ENCODE measurements at regions not wholly inside any gene's neighbourhood (a gene's known extent, or its start where the extent isn't known, plus 50 kb on each side); places are given as distances from the start of the nearest gene placed in this dataset.
A peak's percentile ranks its signal among the peaks of the same experiment; 100 is the strongest.

GRCh38 chr12:113609692-113610469 is 138.2 kb upstream of the LHX5 start:
- Histone ChIP-seq H3K4me1 (ENCODE audit: control insufficient read depth, insufficient read depth, low read length) (peaks cover 7% of the 10 kb centered on the region), H3K4me3 (ENCODE audit: low read length) (peak overlapping the region; percentile 16; the same call in 1 of the 2 replicates), H3K9me3 (ENCODE audit: control insufficient read depth, insufficient read depth, low read length) (no peaks in the 10 kb centered on the region), H3K27me3 (ENCODE audit: control insufficient read depth, insufficient read depth, low read length) (no peaks in the 10 kb centered on the region), H3K36me3 (ENCODE audit: control insufficient read depth, insufficient read depth, low read length) (no peaks in the 10 kb centered on the region), H3K27ac (ENCODE audit: low read length) (no peak overlapping the region)
- WGBS (ENCODE audit: insufficient coverage, insufficient read length) = no CpG with 5 or more reads among the region's 16 CpGs
- peak; percentile 48 for DNase-seq (ENCODE audit: low read depth, low spot score)

DNA sequence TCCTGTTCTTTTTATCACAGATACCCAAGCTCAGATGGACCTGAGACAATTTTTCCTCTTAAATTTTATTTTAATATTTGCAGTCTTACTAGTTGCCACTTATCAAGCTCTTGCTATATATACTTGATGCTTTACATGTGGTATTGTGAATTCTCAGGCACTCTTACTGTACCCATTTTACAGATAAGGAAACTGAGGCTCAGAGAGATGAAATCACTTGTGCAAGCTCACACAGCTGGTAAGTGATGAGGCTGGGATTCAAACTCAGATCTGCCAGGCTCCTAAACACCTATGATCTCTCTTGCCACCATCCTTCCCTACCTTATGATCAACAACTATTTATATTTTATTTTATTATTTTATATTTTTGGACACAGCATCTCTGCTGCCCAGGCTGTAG is 133.0 kb upstream of the LHX5 start:
- H3K9me3 ChIP-seq (ENCODE audit: control insufficient read depth, insufficient read depth, low read length) = no peaks in the 10 kb centered on the region
- H3K4me3 ChIP-seq (ENCODE audit: low read length) = no peak overlapping the region
- peaks cover 2% of the 10 kb centered on the region for H3K4me1 ChIP-seq (ENCODE audit: control insufficient read depth, insufficient read depth, low read length)
- no peak for DNase-seq (ENCODE audit: low read depth, low spot score)
- no peaks in the 10 kb centered on the region for H3K27me3 ChIP-seq (ENCODE audit: control insufficient read depth, insufficient read depth, low read length)
- no peaks in the 10 kb centered on the region for H3K36me3 ChIP-seq (ENCODE audit: control insufficient read depth, insufficient read depth, low read length)
- no peak overlapping the region for H3K27ac ChIP-seq (ENCODE audit: low read length)

- DNase-seq (ENCODE audit: low read depth, low spot score) = no peak
- no peaks in the 10 kb centered on the region for H3K36me3 ChIP-seq (ENCODE audit: control insufficient read depth, insufficient read depth, low read length)
- no CpG with 5 or more reads among the region's 3 CpGs for WGBS (ENCODE audit: insufficient coverage, insufficient read length)
- no peaks in the 10 kb centered on the region for H3K4me1 ChIP-seq (ENCODE audit: control insufficient read depth, insufficient read depth, low read length)
- no peak overlapping the region for H3K27ac ChIP-seq (ENCODE audit: low read length)
- H3K27me3 ChIP-seq (ENCODE audit: control insufficient read depth, insufficient read depth, low read length) = no peaks in the 10 kb centered on the region
- H3K4me3 ChIP-seq (ENCODE audit: low read length) = no peak overlapping the region
- H3K9me3 ChIP-seq (ENCODE audit: control insufficient read depth, insufficient read depth, low read length) = no peaks in the 10 kb centered on the region
These were observed 130.1 kb upstream of the LHX5 start for GRCh38 chr12:113601656-113602263.

DNA sequence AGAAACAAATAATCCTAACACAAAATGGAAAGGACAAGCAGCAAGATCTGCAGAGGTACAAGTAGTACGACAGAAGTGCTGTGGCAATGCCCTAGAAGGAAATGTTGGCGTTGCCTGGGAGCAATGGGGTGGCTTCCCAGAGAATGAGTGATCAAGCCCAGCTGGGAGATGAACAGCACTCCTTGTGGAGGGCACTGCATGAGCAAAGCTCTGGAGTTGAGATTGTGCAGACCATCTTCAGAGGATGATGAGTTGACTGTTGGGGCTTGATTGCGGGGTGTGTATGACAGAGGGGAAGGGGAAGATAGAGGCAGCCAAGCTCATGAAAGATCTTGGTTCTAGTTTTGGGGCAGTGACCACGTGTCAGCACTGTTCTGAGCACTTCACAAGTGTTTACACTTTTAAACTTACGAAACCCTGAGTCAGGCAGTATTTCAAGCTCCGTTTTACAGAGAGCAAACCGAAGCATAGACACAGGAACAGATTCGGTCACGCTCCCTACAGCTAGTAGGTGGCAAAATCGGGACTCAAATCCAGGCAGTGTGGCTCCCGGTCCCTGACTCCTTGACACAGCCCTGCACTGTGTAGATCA is 127.2 kb upstream of the LHX5 start:
- Histone ChIP-seq H3K27ac (ENCODE audit: low read length) (no peak overlapping the region), H3K36me3 (ENCODE audit: control insufficient read depth, insufficient read depth, low read length) (no peaks in the 10 kb centered on the region), H3K27me3 (ENCODE audit: control insufficient read depth, insufficient read depth, low read length) (no peaks in the 10 kb centered on the region), H3K4me1 (ENCODE audit: control insufficient read depth, insufficient read depth, low read length) (no peaks in the 10 kb centered on the region), H3K4me3 (ENCODE audit: low read length) (no peak overlapping the region), H3K9me3 (ENCODE audit: control insufficient read depth, insufficient read depth, low read length) (no peaks in the 10 kb centered on the region)
- no CpG with 5 or more reads among the region's 11 CpGs for WGBS (ENCODE audit: insufficient coverage, insufficient read length)
- DNase-seq (ENCODE audit: low read depth, low spot score) = no peak

- Histone ChIP-seq H3K27me3 (ENCODE audit: control insufficient read depth, insufficient read depth, low read length) (no peaks in the 10 kb centered on the region), H3K36me3 (ENCODE audit: control insufficient read depth, insufficient read depth, low read length) (no peaks in the 10 kb centered on the region), H3K9me3 (ENCODE audit: control insufficient read depth, insufficient read depth, low read length) (no peaks in the 10 kb centered on the region), H3K4me1 (ENCODE audit: control insufficient read depth, insufficient read depth, low read length) (no peaks in the 10 kb centered on the region), H3K4me3 (ENCODE audit: low read length) (no peak overlapping the region), H3K27ac (ENCODE audit: low read length) (no peak overlapping the region)
- no CpG with 5 or more reads among the region's 2 CpGs for WGBS (ENCODE audit: insufficient coverage, insufficient read length)
- no peak for DNase-seq (ENCODE audit: low read depth, low spot score)
These were observed 123.3 kb upstream of the LHX5 start for GRCh38 chr12:113594967-113595366.

- Histone ChIP-seq H3K27me3 (ENCODE audit: control insufficient read depth, insufficient read depth, low read length) (no peaks in the 10 kb centered on the region), H3K4me3 (ENCODE audit: low read length) (peak overlapping the region; percentile 29; the same call in 1 of the 2 replicates), H3K36me3 (ENCODE audit: control insufficient read depth, insufficient read depth, low read length) (no peaks in the 10 kb centered on the region), H3K4me1 (ENCODE audit: control insufficient read depth, insufficient read depth, low read length) (peaks cover 4% of the 10 kb centered on the region; the same call in 1 of the 2 replicates), H3K27ac (ENCODE audit: low read length) (no peak overlapping the region), H3K9me3 (ENCODE audit: control insufficient read depth, insufficient read depth, low read length) (no peaks in the 10 kb centered on the region)
- no CpG with 5 or more reads among the region's 46 CpGs for WGBS (ENCODE audit: insufficient coverage, insufficient read length)
- DNase-seq (ENCODE audit: low read depth, low spot score) = no peak
These were observed 119.9 kb upstream of the LHX5 start for GRCh38 chr12:113591480-113591974.

- H3K27me3 ChIP-seq (ENCODE audit: control insufficient read depth, insufficient read depth, low read length) = no peaks in the 10 kb centered on the region
- H3K4me1 ChIP-seq (ENCODE audit: control insufficient read depth, insufficient read depth, low read length) = peaks cover 4% of the 10 kb centered on the region; the same call in 1 of the 2 replicates
- H3K27ac ChIP-seq (ENCODE audit: low read length) = no peak overlapping the region
- DNase-seq (ENCODE audit: low read depth, low spot score) = no peak
- no CpG with 5 or more reads among the region's 1 CpG for WGBS (ENCODE audit: insufficient coverage, insufficient read length)
- H3K4me3 ChIP-seq (ENCODE audit: low read length) = no peak overlapping the region
- no peaks in the 10 kb centered on the region for H3K9me3 ChIP-seq (ENCODE audit: control insufficient read depth, insufficient read depth, low read length)
- H3K36me3 ChIP-seq (ENCODE audit: control insufficient read depth, insufficient read depth, low read length) = no peaks in the 10 kb centered on the region
These were observed 117.8 kb upstream of the LHX5 start for GRCh38 chr12:113589437-113589836.

GRCh38 chr12:113587720-113588119 is 116.0 kb upstream of the LHX5 start:
- WGBS (ENCODE audit: insufficient coverage, insufficient read length) = no CpG with 5 or more reads among the region's 5 CpGs
- Histone ChIP-seq H3K27me3 (ENCODE audit: control insufficient read depth, insufficient read depth, low read length) (no peaks in the 10 kb centered on the region), H3K4me1 (ENCODE audit: control insufficient read depth, insufficient read depth, low read length) (peaks cover 4% of the 10 kb centered on the region; the same call in 1 of the 2 replicates), H3K36me3 (ENCODE audit: control insufficient read depth, insufficient read depth, low read length) (no peaks in the 10 kb centered on the region), H3K4me3 (ENCODE audit: low read length) (no peak overlapping the region), H3K27ac (ENCODE audit: low read length) (no peak overlapping the region), H3K9me3 (ENCODE audit: control insufficient read depth, insufficient read depth, low read length) (no peaks in the 10 kb centered on the region)
- DNase-seq (ENCODE audit: low read depth, low spot score) = peak; percentile 72

DNA sequence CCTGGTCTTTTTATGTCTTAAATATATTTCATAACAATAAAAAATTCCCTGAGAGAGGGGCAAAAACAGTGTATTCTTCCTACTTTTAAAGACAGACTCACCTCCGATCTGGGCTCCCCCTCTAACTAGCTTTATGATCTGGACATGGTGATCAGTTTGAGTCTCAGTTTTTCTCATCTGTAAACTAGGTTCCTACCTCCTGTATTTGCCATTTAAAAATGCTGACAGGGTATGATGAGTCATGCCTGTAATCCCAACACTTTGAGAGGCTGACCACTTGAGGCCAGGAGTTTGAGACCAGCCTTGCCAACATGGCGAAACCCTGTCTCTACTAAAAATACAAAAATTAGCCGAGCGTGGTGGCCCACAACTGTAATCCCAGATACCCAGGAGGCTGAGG is 114.8 kb upstream of the LHX5 start:
- no peak for DNase-seq (ENCODE audit: low read depth, low spot score)
- H3K4me3 ChIP-seq (ENCODE audit: low read length) = no peak overlapping the region
- no peaks in the 10 kb centered on the region for H3K27me3 ChIP-seq (ENCODE audit: control insufficient read depth, insufficient read depth, low read length)
- WGBS (ENCODE audit: insufficient coverage, insufficient read length) = no CpG with 5 or more reads among the region's 4 CpGs
- no peaks in the 10 kb centered on the region for H3K36me3 ChIP-seq (ENCODE audit: control insufficient read depth, insufficient read depth, low read length)
- peaks cover 4% of the 10 kb centered on the region; the same call in 1 of the 2 replicates for H3K4me1 ChIP-seq (ENCODE audit: control insufficient read depth, insufficient read depth, low read length)
- no peaks in the 10 kb centered on the region for H3K9me3 ChIP-seq (ENCODE audit: control insufficient read depth, insufficient read depth, low read length)
- no peak overlapping the region for H3K27ac ChIP-seq (ENCODE audit: low read length)

- Histone ChIP-seq H3K36me3 (ENCODE audit: control insufficient read depth, insufficient read depth, low read length) (no peaks in the 10 kb centered on the region), H3K4me1 (ENCODE audit: control insufficient read depth, insufficient read depth, low read length) (peaks cover 5% of the 10 kb centered on the region; the same call in 1 of the 2 replicates), H3K4me3 (ENCODE audit: low read length) (no peak overlapping the region), H3K9me3 (ENCODE audit: control insufficient read depth, insufficient read depth, low read length) (no peaks in the 10 kb centered on the region), H3K27me3 (ENCODE audit: control insufficient read depth, insufficient read depth, low read length) (no peaks in the 10 kb centered on the region), H3K27ac (ENCODE audit: low read length) (no peak overlapping the region)
- WGBS (ENCODE audit: insufficient coverage, insufficient read length) = no CpG with 5 or more reads among the region's 5 CpGs
- no peak for DNase-seq (ENCODE audit: low read depth, low spot score)
These were observed 111.0 kb upstream of the LHX5 start for GRCh38 chr12:113582521-113583218.

All from iPS DF 6.9 (cell line).